LNCAP (cell line): ENCODE measurements at regions not wholly inside any gene's neighbourhood (a gene's known extent, or its start where the extent isn't known, plus 50 kb on each side); places are given as distances from the start of the nearest gene placed in this dataset.

Source experiments
- CTCF ChIP-seq: fragments of 450-650 bp; IDR thresholded peaks from 2 replicates; pipeline ENCODE4 v1.5.1; 2017; ENCODE audit warnings: mild to moderate bottlenecking

- TF ChIP-seq CTCF, result no peak
These were observed 182.2 kb downstream of the AMY1C start for GRCh38 chr1:103931891-103932290.

GRCh38 chr1:103937763-103938357 lies 188.2 kb downstream of the AMY1C start:
- no peak for TF ChIP-seq CTCF

- TF ChIP-seq CTCF, result no peak
These were observed 191.4 kb downstream of the AMY1C start for GRCh38 chr1:103941086-103941485.

- TF ChIP-seq CTCF, result no peak
These were observed 192.3 kb downstream of the AMY1C start for GRCh38 chr1:103942029-103942428.

- TF ChIP-seq CTCF, result no peak
These were observed 196.1 kb downstream of the AMY1C start for GRCh38 chr1:103945774-103946173.

- peak; percentile 63 for TF ChIP-seq CTCF
These were observed 198.8 kb downstream of the AMY1C start for GRCh38 chr1:103948526-103948925.

GRCh38 chr1:103949779-103950178 lies 200.1 kb downstream of the AMY1C start:
- no peak for TF ChIP-seq CTCF

- no peak for TF ChIP-seq CTCF
These were observed 203.7 kb downstream of the AMY1C start for GRCh38 chr1:103953386-103953785.
